Anterior cingulate cortex (tissue), 58 donors: ENCODE measurements at regions not wholly inside any gene's neighbourhood (a gene's known extent, or its start where the extent isn't known, plus 50 kb on each side); places are given as distances from the start of the nearest gene placed in this dataset.
"Not testable (repeated sequence)": the region's sequence is repeated elsewhere in the genome, so short reads cannot be mapped to it uniquely, and the experiment has no call there.

Experiments
- DNase-seq, 58 donors: peaks; one replicate each; lab custom pipeline; 2025; lab: John Stamatoyannopoulos, UW

DNA sequence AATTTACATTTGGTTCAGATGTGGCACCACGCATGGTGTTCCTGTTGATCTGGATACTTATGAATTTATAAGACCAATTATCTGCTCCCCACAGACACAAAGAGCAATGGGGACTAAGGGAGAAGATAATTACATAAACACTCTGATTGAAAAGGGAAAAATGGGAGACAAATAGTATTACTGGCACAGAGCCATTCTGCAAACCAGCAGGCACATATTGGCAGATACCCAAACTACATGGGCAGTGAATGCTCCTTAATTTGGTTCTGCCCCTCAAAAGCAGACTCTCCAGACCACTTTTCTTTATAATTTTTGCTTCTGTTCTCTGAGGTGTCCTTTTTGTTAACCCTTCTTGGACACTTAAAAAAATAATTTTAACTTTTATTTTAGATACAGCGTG is 1674.2 kb downstream of the PCDH9 start:
- no peak for DNase-seq

DNA sequence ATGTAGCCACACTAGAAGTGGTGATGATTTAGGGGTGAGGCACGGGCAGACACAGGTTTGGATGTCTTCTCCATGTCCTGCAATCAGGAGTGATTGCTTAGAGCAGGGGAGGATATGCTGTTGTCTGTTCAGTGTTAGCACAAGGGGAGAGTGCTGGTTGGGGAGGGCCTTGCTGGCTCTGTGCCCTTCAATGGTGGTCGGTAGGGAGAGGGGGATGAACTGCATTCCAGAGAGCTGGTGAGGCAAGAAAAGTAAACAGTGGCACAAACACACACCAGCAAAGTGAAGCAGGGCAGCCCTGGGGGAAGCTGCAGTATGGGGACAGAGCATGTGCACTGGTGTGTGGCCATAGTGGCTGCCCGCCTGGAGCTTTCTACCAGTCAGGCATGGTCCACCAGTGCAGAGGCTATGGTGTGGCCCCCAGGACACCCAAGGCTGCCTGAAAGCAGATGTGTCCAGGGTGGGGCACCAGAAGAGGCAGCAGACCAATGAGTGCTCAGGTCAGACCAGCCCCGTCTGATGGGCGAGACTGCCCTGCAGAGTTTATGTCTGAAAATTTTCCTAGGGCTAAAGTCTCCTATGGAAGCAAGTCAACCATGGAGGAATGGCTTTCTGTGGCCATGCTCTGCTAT is 1676.9 kb downstream of the PCDH9 start:
- no peak for DNase-seq

DNA sequence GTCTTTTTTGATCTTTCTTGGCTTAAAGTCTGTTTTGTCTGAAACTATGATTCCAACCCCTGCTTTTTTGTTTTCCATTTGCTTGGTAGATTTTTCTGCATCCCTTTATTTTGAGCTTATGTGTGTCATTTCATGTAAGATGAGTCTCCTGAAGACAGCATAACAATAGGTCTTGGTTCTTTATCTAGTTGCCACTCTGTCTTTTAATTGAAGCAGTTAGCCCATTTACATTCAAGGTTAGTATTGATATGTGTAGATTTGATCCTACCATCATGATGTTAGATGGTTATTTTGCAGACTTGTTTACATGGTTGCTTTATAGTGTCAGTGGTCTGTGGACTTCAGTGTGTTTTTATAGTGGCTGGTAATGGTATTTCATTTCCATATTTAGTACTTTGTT is 1678.9 kb downstream of the PCDH9 start:
- DNase-seq = no peak

DNA sequence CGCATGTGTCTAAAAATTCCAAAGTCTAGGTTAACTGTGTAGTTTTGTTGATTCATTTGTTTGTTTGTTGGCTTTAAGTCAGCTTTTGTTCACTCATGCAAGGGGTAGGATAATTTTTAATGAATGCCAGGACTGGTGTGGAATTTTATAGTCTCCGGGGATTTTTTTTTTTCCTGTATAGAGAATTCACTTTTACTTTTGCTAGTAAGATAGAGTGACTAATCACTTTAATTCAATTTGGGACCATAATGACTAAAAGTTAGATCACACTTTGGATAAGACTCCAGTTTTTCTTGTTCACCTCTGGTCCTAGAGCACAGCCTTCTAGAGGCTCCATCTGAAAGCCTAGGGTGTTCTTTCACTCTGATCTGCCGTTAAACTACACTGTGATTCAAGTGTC is 1690.0 kb downstream of the PCDH9 start:
- DNase-seq = no peak

DNA sequence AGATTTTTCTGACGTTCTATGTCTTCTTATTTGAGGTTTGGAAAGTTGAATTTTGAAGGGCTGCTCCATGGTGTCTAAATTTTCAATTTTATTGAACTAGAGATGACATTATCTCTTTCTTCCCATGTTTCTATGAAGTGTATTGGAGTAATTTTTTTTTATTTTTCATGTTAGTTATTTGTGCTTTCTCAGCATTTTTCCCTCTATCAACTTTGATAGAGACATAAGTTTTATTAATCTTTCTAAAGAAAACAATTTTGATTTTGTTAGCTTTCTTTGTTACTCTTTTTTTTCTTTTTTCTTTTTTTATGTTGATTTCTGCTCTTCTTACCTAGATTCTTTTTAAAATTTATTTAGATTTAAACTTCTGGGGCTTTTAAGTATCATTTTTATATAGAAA is 1694.8 kb downstream of the PCDH9 start:
- DNase-seq = no peak

DNA sequence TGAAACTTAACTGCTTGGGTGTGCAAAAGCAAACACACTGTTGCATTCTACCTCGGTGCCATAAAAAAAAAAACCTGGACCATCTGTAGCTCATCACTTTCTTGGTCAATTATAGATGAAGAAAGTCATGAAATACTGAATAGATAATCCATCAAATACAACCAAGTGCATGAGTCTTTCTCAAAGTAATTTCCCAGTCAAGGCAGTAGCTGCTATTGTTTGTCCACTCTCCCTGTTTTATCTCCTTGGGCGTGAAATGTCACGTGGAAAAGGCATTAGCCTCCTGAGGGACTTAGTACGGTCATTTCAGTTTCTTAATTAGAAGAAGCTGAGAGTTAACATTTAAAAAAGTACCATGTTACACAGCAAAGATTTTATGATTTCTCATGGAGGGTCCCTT is 1697.9 kb downstream of the PCDH9 start:
- no peak for DNase-seq

DNA sequence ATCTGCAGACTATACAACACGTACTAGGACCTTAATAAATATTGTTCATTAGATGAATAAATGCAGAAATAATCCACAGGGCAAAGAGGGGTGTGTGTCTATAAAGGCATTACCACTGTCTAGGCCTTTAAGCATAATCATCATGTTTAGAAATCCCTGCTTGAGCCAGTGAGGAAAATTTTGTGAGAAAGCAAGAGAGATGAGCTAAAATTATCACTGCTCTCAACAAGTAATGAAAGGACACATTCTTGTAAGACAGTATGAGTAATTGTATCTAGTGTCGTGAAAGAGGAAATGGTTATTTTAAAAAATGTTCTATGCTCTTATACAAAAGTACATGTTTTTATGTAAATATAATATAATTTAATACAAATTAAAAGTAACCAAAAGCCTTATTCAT is 1699.4 kb downstream of the PCDH9 start:
- no peak for DNase-seq

DNA sequence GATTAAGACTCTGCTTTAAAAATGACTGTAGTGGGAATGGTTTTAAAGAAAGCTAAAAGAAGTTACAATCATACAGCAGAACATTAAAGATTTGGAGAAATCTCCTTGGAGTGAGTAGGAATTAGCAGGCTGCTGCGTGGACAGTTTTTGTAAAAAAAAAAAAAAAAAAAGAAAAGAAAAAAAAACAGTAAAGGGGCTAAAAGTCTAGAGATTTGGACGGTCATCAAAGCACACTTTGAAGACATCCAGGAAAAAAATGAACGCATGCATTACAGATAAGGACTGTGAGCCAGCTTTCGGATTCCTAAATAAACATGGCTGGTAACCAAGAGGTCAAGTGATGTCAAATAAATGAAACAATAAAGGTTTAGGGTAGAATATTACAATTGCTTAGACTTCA is 1700.6 kb downstream of the PCDH9 start:
- no peak for DNase-seq

DNA sequence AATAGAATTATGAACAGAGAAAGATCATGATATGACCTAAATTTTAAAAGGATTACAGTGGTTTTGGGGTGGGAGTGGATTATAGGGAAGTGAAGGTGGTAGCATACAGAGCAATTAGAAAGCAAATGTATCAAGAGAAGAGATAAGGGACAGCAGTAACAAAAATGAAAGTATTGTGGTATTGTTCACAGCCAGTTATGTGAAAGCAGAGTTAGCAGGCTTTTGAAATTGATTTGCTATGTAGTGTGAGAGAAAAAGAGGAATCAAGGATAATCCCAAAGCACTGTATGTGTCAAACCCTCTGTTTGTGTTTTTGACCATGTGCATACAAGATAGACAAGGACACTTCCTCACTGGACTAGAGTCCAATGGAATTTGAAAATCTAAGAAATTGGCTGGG is 1721.4 kb downstream of the PCDH9 start:
- DNase-seq = no peak

DNA sequence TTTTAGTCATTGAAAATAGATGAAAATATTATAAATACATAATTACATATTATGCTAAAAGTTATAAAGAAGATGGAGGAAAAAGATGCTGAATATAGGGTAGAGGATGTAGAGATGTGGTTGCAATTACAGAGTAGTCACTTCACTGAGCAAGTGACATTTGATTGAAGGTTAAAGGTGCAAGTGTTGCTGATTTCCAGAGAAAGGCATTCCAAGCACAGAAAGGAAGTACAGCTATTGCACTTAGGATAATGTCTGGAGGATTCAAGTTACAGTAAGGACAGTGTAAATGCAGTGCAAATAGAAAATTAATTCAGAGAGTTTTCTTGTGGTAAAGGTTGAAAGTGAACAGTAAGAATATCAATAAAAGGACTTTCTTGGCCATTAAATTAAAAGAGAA is 1721.8 kb downstream of the PCDH9 start:
- DNase-seq = no peak

DNA sequence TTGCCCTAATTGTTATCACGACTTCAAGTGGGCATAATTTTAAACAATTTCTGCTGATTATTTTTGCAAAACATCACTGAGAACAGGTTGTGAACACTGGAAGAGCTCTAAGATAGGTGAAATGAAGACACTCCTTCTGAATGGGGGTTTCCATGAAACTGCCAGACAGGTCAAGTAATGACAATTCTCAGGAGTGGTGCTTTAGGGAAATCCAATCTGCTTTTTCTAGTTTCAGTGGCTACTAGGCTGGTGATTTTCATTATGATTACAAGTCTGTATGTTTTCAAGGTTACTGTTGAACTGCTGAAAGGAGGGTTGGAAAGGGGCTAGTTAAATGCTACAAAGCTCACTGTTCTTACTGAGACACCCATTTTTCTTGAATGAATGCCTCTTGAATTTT is 1724.2 kb downstream of the PCDH9 start:
- DNase-seq = no peak

DNA sequence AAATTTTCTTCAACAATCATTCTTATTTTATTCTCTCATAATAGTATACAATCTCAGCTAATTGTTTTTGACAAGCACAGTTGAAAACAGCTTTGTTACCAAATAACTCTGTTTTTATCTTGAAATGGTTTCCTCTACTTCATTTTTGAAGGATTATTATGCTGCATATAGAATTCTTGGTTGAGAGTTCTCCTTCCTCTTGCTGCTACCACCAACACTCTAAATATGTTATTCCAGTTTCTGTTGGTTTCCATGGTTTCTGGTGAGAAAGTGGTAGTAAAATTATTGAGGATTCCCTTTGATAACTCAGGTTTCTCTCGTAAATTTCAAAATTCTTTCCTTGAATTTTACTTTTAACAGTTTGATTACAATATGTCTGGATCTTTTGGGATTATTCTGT is 1725.9 kb downstream of the PCDH9 start:
- no peak for DNase-seq

DNA sequence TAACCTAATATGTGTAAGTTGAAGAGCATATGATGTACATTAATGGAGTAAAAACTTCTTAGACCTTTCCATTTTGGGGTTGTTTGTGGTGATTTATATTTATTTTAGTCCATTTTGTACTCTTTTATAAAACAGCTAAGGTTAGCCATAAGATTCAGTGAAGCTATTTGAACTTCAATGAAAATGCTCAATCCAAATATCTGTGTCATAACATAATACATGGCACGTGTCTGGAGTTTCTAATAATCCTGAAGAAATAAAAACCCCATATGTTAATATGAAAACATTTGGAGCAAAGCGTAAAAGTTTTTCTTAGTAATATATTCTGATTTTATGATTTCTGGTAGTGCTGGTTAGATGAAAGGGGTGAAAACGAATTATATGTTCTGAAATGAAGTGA is 1729.7 kb downstream of the PCDH9 start:
- DNase-seq = no peak

DNA sequence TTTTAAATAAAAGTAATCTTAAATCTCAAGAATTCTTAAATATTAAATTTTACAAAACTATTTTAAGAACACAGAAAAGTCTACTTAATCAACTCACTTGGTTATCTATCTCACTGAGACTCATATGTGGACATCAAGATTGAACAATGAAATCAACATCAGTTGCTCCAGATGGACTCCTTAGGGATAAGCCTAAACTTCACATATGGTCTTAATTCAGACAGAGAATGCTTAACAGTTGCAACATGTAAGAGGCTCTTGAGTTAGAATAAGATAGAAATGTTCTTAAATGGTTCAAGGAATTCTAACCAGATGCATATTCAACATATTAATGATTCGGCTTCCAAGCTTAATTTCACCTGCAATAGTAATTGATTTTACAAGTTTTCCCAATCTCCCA is 1730.9 kb downstream of the PCDH9 start:
- no peak for DNase-seq

DNA sequence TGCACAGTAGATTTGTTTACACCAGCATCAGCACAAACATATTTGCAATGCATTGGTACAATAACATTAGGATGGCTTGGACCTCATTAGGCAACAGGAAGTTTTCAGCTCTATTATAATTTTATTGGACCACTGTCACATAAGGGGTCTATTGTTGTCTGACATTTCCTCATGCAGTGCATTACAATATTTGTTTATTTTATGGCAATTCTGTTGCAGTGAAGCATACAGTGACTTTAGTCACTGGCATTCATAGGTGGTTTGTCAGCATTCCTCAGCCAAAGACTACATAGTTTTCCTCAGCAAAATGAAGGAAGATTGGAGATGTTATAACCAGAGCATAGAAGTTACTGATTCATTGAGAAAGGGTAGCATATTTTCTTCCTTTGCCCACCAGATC is 1732.9 kb downstream of the PCDH9 start:
- DNase-seq = no peak

DNA sequence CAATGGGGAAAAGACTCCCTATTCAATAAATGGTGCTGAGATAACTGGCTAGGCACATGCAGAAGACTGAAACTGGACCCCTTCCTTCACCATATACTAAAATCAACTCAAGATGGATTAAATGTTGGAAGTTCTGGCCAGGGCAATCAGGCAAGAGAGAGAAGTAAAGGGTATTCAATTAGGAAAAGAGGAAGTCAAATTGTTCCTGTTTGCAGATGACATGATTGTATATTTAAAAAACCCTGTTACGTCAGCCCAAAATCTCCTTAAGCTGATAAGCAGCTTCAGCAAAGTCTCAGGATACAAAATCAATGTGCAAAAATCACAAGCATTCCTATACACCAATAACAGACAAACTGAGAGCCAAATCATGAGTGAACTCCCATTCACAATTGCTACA is 1739.4 kb downstream of the PCDH9 start:
- not testable (repeated sequence) for DNase-seq

DNA sequence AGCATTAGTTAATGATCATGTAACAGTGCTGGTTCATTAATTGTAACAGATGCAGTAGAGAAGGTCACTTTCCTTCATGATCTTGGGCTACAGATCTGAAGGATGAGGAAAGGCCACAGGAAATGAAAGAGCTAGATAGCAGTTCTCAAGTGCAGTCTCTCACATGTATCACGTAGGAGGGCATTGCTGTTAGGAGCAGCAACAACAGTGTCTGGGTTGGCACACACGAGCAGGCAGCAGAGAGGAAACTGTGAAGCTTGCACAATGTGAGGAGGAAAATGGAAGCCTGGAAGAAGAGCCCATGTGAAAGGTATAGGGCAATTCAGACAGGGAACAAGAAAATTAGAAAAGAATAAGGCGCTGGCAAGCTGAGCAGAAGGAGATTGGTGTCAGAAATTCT is 1741.5 kb downstream of the PCDH9 start:
- DNase-seq = no peak

DNA sequence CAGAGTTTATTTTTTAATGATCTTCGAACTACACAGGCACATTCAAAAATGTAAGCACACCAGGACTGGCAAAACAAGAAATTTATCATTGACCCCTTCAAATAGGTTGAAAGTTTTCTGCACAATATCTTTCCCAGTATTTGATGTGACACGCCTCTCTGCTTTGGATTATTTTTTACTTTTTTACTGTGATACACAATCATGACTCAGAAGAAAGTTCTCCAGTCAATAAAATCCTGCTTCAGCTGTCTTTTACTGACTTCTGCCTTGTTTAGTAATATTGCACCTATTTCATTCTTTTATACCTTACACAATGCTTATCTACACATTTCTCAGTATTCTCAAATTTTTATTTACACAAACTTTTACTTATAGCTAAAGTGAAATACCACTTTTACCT is 1750.4 kb downstream of the PCDH9 start:
- no peak for DNase-seq

DNA sequence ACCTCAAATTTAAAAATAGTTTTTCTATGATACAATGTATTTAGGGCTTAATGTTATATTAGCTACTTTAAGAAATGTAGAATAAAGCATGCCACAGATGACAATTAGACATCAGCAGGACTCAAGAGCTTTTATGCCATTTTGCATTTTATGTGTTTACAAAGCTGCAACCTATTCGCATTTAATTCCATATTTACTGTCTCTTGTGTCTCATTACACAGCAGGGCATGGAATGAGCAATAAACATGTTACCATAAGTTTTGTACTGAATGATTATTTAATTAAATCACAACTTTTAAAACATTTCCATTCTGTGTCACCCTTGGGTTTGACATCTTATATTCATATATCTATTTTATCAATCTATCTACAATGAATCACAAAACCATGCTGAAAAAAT is 1756.9 kb downstream of the PCDH9 start:
- no peak for DNase-seq

DNA sequence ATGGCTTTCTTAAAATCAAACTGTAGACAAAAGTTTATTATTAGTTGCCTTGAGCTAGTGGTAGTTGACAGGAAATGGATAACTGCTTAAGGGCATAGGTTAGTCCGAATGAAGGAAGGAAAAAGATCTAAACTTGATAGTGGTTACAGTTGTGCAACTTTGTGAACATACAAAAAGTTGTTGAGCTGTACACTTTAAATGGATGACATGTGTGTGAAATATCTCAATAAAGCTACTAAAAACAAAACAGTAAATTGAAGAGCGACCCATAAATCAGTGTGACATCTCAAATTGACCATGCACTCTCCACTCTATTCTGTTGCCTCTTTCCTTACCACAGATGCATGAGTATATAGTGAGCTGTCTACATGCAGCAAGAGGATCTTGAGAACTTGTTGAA is 1757.8 kb downstream of the PCDH9 start:
- DNase-seq = no peak

DNA sequence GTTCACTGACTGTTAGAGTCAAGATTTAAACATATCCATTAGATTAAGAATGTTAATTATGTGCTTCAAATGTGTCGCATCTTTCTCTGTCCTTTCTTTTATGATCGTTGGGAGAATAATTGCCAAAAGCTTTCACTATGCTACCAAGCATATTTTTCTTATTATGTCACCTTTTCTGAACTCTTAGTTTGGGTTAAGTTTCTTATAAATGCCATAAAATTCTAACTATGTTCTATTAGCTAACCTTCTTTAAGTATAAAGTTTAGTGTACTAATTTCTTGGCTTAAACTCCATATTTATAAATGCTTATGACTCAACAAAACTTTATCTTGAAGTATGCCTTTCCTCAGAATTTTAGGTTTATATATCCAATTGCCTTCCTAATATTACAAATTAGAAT is 1759.4 kb downstream of the PCDH9 start:
- DNase-seq = no peak

DNA sequence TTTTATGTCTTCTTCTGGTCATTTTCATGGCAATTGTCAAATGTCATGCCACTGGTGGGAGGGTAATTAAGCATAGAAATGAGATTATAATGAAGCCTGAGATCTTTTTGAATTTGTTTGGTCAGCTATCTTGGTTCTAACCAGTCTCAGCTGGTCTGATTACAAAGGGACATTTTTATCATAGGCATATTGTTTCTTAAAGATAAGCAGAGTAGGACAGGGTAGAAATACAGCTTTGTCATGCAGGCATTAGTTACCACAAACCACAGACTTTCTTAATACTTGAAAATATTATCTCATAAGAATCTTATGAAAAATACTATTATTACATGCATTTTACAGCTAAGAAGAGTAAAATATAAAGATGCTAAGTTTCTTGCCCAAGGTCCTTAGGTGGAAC is 1761.5 kb downstream of the PCDH9 start:
- no peak for DNase-seq

DNA sequence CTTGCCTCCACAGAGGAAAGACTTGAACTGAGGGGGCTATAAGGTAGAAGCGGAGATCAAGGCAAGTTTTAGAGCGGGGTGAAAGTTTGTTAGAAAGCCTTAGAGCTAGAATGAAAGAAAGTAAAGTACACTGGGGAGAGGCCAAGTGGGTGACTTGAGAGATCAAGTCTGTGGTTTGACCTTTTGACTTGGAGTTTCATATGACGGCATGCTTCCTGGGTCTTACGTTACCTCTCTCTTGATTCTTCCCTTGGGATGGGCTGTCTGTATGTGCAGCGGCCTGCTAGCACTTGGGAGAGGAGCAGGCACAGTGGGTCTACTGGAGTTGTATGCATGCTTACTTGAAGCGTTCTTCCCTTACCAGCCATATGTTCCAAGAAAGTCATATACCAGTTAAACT is 1768.5 kb downstream of the PCDH9 start:
- DNase-seq = no peak
